ENCODE measurements at regions not wholly inside any gene's neighbourhood (a gene's known extent, or its start where the extent isn't known, plus 50 kb on each side); places are given as distances from the start of the nearest gene placed in this dataset.

DNA sequence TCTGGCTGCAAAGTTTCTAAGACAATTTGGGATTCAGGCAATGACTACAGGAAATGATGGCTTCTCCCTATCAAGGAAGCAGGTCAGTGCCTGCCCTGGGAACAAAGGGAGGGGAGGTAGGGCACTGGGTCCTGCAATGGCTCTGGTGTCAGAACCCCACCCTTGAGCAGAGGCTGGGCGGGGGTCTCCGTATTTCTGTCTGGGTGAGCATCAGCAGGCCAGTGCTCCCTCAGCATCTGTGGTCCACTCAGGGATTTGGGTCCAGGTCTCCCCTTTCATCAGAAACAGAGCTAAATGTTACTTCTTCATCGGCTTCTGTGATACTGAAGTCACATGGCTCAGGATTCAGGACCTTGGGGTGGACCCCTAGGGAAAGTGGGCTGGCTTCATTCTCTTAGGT lies 195.5 kb upstream of the CDH5 start:
- no peak for DNase-seq

DNA sequence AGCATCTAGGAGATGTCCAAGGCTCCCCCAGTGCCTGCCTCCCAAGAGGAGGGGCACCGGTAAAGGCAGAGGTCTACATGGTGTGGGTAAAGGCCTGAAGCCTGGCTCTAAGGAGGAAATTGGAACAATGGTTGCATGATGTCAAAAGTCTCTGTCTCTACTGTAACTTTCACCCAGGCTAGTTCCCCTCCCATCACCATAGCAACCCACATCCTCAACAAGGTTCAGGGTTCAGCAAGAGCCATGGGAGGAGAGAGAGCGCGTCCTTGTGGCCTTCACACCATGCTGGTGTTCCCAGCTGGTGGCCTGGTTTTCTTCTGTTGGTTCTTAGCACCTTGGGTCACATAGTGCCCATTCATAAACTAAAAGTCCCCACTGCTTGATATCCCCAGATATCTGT lies 196.7 kb upstream of the CDH5 start:
- DNase-seq, result no peak

DNA sequence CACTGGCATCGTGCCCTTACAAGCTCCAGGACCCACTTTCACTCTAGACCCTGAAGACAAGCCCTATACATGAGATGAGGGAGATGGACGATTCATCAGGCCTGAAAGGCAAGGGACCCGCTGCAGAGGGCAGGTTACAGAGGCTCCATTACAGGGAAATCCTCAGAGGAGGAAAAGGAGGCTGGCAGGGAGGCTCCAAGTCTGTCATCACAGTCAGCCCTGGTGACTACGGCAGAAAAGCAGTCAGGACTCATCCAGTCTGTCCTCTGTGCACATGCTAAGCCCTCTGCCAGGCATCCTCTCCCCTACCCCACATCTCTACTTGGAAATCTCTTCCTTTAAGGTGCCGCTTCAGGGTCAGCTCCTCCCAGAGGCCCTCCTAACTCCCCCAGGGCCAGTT lies 197.7 kb upstream of the CDH5 start:
- DNase-seq, result no peak

DNA sequence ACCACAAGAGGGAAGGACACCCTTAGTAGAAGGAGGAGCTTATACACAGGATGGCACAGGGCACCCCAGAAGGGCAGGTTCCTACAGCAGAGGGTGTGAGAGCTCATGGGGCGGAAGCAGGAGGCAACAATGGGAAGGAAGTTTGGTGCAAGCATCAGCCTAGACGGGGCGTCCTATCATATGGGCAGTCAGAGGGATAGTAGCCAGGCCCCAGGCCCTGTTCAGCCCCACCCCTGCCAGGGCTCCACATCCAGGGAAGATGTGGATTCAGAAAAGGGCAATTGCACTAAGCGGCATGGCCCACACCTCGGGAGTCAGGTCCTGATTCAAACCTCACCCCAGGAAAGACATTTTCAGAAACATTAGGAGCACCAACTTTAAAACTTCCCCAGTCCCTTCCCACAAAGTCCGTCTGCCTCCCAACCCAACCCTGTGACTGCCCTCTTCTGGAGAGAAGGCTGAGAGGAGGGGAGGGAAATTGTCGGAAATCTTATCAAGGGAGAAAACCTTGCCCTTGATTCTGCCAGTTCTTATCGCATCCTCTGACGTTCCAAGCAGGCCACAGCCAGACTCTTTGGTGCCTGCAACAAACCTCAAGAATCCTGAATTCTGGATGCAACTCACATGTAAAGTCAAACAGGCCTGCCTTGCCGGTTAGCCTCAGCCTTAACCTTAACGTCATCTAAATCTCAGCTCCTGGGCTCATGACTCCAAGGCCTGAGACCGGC lies 198.8 kb upstream of the CDH5 start:
- no peak for DNase-seq

DNA sequence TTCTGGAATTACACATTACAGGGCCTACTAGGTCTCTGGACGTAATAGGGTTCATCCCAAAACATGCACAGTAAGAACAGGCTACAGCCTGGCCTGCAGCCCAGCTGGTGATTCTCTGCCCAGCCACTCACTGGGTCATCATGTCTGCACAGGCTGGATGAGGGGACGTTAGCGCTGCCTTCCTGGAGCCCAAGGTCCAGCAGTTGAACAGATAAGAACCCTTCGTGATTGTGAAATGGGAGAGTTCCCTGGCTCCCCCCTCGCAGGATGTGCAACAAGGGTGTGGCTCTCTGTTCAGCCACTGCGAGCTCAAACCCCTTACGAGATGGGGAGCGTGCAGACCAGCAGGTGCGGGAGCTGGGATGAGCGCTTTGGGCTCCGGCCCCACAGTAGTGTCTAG lies 200.0 kb upstream of the CDH5 start:
- no peak for DNase-seq

DNA sequence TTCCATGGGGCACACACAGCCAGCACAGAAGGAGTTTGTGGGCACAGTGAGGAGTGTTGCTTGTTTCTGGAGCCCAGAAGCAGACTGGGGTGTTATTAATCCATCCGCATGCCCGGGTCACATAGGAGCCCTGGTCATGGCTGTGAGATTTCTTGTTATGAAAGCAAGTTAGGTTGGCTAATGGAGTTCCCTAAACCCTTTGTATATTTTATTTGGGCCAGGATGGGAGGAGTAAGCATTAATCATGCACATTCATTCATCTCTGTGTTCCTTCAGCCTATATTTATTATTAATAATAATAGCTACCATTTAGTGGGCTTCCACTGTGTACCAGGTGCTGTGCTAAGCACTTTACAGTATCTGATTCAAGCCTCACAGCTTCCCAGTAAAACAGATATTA lies 200.6 kb upstream of the CDH5 start:
- no peak for DNase-seq

DNA sequence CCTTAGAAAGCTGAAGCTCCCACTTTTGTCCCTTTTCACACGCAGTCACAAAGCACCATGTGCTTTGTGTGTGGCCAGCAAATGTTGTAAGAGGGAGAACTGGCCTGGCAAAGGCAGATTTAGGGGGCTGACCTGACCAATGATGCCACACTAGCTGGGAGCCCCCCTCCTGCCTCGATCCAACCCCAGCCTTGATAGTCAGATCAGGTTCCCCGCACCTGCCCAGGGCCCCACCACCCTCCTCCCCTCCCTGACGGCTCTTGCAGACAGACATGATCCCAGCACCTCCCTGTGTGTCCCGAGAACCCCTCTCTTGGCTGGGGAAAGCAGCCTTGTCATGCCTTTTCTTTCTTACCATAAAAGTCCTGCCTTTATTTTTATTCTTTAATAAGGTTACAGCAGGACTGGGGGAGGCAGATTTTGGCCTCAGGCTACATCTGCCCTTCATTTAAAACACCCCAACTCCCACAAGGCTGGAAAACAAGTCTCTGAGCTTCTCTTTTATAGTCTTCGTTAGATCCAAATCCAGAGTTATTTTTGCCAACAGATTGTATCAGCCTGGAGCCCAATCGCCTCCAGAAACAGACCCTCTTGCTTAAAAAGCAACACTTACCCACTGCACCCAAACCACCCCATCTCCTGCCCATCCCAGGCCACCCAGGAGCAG lies 201.8 kb upstream of the CDH5 start:
- DNase-seq, result no peak

DNA sequence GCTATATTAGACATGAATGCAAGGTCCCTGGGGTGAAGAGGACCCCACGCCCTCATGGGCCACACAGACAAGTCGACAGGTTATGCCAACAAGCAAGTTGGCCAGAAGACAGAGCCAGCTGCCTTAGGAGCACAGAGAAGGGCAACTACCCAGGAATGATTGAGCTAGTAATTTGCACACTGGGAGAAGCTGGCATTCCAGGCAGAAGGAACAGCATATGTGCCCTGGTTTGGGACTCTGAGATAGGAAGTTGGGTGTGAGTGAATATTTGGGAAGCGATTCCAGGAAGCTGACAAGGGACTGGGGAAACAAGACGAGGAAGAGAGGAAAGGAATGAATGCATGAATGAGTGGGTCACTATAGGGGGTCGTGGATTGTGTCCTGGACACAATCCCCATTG lies 203.7 kb upstream of the CDH5 start:
- no peak for DNase-seq

DNA sequence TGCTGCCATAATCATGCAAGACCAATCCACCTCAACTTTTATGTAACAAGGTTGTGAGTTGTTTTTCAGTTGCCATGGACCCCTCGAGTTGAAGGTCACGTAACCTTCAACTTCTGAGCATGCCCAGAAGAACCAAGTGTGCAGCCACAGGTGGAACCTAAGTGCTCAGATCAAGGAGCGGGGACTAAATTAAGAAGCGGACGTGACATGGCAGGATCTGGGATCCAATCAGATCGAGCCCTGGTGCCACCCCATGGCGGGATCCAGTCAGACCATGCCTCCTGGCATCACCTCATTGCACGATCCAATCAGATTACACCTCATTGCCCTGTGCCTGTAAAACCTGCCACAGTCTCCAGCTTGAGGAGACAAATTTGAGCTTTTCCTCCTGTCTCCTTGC lies 204.5 kb upstream of the CDH5 start:
- DNase-seq, result no peak

DNA sequence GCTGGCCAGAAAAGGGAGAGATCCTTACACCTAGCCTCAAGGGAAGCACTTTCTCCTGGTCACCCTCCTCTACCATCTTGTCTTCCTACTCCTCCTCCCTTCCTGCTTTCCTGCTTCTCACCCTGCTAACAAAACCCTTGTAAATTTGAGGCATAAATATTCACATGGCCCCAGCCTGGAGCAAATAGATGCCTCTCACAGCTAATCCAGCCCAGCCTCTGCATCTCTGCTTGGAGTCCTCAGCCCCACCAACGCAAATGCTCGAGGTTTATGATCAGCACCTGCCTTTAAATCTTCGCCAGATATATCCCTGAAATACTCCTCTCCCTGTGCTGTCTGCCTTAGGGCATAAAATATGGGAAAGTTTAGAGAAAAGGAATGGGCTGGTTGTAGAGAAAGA lies 205.2 kb upstream of the CDH5 start:
- DNase-seq, result no peak

DNA sequence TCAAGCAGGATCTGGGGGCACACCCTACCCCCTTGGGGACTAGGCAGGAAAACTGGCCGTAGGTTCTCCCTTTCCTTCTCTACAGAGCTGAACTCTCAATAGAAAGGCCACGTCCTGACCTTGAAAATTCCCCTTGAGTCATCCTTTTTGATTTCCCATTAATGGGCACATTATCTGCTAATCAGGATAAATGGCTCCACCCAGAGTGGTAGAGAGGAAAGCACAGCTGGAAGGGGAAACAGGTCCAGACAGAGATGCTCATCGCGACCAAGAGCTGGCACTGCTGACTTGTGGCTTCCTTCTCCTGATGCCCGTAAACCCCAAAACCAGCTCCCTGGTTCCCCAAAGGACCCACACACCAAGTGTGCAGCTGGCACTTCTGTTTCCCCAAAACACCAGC lies 206.5 kb upstream of the CDH5 start:
- no peak for DNase-seq

DNA sequence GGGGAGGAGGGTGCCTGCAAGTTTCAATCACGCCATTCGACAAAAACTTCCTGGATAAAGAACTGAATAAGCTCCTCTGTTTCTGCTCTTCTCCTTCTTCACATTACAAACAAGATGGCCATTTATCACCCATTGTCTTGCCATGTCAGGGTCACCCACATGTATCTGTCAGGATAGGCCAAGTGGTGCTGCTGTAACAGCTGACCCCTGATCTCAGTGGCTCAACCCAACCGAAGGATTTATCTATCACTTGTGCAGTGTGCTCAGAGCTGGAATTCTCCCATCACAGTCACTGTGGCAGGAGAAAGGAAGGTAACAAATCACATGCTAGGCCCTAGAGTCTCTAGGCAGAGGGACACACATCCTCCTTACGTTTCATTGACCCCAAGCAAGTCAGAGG lies 210.0 kb upstream of the CDH5 start:
- DNase-seq, result no peak

DNA sequence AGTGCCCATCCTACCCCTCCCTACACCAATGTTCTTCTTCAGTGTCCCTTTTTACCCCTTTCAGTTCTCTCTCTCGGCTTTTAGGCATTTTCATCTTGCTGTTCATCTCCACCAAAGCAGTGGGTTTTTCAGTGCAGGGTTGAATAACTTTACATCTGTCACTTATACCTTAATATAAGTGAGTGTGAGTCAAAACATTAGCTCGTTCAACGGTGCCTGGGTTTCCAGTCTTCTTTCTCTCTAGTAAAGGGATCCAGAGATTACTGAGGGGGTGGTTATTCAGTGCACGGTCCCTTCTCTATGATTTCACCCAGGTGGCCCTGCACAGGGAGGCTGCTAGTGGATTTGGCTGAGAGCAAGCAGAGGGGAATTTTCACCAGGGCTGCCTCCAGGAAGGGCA lies 210.6 kb upstream of the CDH5 start:
- no peak for DNase-seq

DNA sequence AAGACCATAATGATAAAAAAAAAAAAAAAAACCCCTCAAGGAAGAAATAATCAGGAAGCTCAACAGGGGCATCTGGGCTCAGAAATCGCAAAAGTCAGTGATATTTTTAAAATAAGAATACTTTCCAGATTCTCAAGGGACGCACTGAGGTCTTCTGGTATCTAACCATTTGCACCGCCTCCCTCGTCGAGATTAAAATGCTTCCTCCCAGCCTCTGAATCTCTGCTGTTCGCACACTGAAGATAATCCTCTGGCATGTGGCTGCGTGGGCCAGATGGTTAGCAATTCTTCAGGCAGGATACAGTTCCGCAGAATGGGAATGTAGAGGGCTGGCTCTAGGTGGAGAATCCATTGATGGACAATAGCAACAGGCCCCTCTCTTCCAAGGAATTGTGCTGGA lies 211.7 kb upstream of the CDH5 start:
- no peak for DNase-seq

DNA sequence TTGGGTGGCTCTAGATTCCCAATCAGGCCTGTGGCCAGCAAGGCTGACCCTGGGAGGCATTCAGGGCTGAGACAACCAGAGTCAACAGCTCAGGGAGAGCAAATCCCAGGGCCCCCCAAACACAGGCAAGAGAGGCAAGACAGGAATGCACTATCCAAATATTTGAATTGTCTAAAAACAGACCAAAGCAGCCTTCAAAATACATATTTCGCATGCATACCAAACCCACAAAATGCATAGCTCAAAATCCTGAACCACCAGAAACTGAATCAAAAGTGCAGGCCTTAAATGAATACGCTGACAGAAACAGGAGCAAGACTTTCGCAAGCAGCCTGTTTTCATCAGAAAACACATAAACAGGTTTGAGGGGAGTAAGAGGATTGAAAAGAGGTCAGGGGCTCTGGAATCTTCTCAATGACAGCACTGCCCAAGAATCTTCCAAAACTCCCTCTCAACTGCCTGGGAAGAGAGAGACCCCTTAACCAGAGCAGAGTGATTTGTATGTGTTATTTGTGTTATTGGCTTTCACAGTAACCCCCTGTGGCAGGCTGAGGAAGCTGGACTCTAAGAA lies 213.6 kb upstream of the CDH5 start:
- no peak for DNase-seq

DNA sequence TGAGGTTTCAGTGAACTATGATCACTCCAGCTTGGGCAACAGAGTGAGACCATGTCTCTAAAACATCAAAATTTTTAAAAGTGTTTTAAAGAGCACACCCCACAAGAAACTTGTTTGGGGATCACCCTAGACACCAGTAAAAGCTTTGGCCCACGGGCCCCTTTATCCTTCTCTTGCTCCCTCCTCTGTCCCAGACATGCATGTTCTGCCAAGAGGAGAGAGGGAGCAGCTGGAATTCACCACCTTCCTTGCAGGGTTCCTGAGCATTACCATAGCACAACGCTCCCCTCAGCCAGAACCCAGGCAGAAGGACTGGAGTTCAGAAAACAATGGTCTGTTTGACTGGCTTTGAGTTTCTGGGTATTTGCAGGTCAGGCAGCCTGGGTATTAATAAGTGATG lies 214.3 kb upstream of the CDH5 start:
- no peak for DNase-seq

DNA sequence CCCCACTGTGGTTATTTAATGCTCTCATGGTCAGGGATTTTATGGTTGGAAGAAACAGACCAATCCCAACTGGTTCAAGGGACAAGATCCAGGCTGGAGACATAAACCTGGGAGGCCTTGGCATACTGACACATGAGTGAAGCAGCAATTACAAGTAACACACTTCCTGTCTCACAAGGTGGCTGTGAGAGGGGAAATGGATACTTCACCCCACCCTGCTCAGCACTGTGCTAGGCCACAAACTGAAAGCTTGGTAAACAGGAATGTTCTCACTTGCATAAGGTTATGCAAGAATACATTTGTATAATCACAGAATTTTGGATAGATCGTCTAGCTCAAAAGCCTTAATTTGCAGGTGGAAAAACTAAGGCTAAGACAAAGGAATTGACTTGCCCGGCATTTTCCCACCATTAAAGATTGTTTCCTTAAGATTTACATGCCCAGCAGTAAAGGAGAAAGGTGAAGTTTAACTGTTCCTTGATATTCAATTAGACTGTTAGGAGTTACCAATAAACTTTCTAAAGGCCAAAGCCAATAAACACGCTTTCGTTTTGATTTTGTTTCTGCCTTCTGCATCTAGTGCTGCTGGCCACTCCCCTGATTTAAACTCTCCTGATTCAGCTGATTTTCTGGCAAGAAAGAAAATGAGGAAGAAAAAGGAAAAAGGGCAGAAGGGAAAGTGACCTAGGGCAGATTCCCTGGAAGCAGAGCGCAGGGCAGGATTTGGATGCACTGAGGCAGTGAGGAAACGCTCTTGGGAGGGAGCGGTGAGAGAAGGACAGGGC lies 215.6 kb upstream of the CDH5 start:
- DNase-seq, result no peak

DNA sequence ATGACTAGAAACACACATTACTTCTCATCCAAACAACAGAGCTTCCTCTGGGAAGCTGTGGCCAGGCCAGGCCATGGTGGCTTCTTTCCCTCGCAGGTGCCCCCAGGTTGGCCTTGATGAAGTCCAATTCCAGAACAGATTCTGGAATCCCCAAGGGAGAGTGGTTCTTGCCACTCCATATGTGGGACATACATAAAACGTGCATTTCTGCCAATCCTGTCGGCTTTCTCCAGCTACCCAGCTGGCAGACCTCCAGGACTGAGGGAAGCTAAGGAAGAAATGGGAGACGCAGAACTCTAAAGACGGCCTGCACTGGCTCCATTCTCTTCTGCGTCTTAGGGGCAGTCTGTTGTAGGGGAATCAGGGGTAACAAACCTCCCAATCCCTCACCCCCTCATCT lies 219.2 kb upstream of the CDH5 start:
- no peak for DNase-seq

DNA sequence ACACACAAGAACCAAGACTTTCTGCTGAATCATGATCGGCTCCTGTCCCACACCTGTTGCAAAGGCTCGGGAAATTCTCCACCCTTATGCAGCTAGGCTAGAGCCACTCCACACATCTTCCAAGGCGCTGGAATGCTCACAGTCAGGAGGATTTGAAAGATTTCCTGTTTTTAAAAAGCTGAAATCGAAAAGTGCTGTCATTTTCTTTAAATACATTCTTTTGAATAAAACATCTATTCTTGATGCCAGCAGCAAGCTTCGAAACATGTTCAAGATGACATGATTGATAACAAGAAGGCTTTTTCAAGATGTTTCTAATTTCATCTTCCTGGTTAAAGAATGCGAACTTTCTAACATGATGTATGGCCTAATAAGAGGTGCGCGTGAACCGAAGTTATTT lies 219.7 kb upstream of the CDH5 start:
- DNase-seq, result no peak

DNA sequence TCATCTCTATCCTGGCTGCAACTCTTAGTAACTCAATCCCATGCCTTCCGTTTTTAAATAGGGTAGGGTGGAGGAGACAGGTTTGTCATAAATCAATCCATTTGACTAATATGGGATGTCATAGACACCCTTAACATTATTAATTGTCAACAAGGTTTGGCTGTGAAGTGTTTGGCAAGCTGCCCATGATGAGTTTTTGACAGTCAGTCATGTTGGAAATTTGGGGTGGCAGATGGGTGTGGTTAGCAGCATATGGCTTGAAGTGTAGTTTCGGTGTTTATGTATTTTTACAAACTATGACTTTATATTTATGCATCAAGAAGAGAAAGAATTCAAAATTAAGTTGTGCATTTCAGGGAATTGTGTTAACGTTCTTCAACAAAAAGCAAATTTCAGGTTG lies 221.8 kb upstream of the CDH5 start:
- no peak for DNase-seq

DNA sequence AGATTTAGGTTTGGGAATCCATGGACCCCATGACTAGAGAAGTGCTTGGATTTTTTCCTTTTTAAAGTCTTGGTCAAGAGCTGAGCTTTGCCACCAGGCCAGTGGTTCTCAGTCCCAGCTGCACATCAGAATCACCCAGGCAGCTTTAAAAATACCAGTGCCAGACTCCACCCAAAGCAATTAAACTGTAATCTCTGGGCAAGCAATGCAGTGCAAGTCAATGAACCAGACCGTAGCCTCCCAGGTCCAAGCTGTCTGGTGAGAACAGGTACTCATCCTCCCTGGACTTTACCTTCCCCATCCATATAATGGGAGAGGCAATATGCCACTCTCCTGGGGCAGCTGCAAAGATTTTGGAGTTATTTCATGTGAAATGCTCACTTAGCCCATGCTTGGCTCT lies 223.1 kb upstream of the CDH5 start:
- DNase-seq, result no peak

DNA sequence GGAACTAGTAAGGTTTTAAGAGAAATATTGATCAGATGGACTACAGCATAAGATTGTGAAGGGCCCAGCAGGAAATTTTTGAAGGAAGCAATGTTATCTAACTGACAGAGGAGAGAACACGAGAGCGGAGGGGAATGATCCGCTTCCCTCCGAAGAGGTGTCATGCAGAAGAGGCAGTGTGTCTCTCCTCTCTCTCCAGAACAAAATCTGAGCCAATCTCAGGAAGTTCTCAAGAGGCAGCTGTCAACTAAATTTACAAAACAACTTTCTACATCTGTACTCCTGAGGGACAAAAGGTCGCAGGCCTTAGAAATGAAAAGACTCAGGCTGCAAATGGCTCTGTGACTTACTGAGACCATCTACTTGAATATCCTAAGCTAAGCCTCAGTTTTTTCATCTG lies 224.6 kb upstream of the CDH5 start:
- no peak for DNase-seq

DNA sequence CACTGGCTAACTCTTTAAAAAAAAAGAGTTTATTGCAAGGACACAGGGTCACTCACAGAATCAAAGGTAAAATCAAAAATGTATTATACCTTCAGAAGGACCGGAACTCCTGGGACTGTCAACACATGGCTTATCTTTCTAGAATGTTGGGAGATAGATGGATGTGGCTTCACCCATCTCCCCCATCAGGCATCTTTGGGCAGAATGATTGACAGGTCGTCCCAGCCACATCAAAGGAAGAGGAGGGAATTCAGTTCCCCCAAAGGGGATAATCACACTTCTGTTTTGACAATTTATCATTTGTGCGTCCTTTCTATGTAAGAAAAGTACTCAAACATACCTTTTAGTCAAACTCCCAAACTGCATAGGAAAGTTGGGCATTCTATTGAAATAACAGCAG lies 228.6 kb upstream of the CDH5 start:
- DNase-seq, result no peak

DNA sequence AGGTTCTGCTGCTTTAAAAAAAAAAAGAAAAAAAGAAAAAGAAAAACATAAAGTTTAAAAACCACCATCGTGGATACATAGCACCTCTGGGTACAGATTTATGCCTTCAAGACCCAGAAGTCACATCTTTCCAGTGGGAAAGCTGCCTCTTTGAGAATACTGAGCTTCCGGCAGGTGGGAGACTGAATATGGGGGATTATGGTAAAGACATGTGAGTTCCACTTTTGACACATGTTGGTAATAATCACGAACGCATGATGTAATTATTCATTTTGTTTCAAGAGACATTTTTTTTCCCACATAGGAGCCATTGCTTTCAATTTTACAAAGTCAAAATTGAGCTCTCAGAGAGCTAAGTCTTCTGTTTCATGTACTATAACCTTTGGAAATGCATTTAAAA lies 229.7 kb upstream of the CDH5 start:
- DNase-seq, result no peak
